ENCODE measurements at regions not wholly inside any gene's neighbourhood (a gene's known extent, or its start where the extent isn't known, plus 50 kb on each side); places are given as distances from the start of the nearest gene placed in this dataset.

DNA sequence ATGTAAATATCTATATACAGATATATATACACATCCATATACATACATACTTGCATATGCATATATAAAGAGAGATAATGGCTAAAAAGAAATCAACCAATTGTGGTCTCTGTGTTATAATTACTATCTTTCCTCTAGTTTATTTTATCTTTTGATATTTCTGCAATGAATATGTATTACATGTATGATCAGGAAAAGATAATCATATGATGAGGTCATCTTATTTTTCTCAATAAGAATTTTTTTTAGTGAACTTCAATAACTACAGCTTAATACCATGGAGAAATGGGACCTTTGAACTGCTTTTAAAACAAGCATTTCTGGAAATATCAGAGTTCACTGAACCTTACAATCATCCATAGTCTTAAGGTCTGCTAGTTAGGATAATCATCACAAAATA lies 158.0 kb downstream of the HNRNPD start:
- TF ChIP-seq POLR2AphosphoS5 (IDR thresholded peaks at IDR 0.05) (no peak), POLR2A (IDR thresholded peaks at IDR 0.05) (no peak)
- TF ChIP-seq, protein P1, sequence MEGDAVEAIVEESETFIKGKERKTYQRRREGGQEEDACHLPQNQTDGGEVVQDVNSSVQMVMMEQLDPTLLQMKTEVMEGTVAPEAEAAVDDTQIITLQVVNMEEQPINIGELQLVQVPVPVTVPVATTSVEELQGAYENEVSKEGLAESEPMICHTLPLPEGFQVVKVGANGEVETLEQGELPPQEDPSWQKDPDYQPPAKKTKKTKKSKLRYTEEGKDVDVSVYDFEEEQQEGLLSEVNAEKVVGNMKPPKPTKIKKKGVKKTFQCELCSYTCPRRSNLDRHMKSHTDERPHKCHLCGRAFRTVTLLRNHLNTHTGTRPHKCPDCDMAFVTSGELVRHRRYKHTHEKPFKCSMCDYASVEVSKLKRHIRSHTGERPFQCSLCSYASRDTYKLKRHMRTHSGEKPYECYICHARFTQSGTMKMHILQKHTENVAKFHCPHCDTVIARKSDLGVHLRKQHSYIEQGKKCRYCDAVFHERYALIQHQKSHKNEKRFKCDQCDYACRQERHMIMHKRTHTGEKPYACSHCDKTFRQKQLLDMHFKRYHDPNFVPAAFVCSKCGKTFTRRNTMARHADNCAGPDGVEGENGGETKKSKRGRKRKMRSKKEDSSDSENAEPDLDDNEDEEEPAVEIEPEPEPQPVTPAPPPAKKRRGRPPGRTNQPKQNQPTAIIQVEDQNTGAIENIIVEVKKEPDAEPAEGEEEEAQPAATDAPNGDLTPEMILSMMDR (IDR thresholded peaks at IDR 0.05), result no peak

Measured in transverse colon (tissue), 4 donors.